ENCODE measurements at regions not wholly inside any gene's neighbourhood (a gene's known extent, or its start where the extent isn't known, plus 50 kb on each side); places are given as distances from the start of the nearest gene placed in this dataset.
"Not testable (repeated sequence)": the region's sequence is repeated elsewhere in the genome, so short reads cannot be mapped to it uniquely, and the experiment has no call there.

GRCh38 chr1:70751676-70752287 is 295.8 kb downstream of the PTGER3 start:
- H3K36me3 ChIP-seq (ENCODE audit: control insufficient read depth, insufficient read depth, low read length); H3K9ac ChIP-seq (ENCODE audit: low read depth, low read length); H3K27ac ChIP-seq (ENCODE audit: low read depth, low read length); H3K4me3 ChIP-seq (ENCODE audit: low read depth, low read length); H3K4me1 ChIP-seq (ENCODE audit: control insufficient read depth, insufficient read depth, low read length); H3K9me3 ChIP-seq (ENCODE audit: control insufficient read depth, insufficient read depth, low read length); H3K27me3 ChIP-seq (ENCODE audit: control insufficient read depth, insufficient read depth, low read length): not testable (repeated sequence)

- no peak overlapping the region for H3K9ac ChIP-seq (ENCODE audit: low read depth, low read length)
- no peaks in the 10 kb centered on the region for H3K36me3 ChIP-seq (ENCODE audit: control insufficient read depth, insufficient read depth, low read length)
- no peak overlapping the region for H3K27ac ChIP-seq (ENCODE audit: low read depth, low read length)
- no peaks in the 10 kb centered on the region for H3K9me3 ChIP-seq (ENCODE audit: control insufficient read depth, insufficient read depth, low read length)
- no peaks in the 10 kb centered on the region for H3K27me3 ChIP-seq (ENCODE audit: control insufficient read depth, insufficient read depth, low read length)
- H3K4me3 ChIP-seq (ENCODE audit: low read depth, low read length), result no peak overlapping the region
- no peaks in the 10 kb centered on the region for H3K4me1 ChIP-seq (ENCODE audit: control insufficient read depth, insufficient read depth, low read length)
These were observed 292.9 kb downstream of the PTGER3 start for GRCh38 chr1:70754701-70755100.

- Histone ChIP-seq H3K4me3 (ENCODE audit: low read depth, low read length) (no peak overlapping the region), H3K27ac (ENCODE audit: low read depth, low read length) (no peak overlapping the region), H3K9ac (ENCODE audit: low read depth, low read length) (no peak overlapping the region), H3K36me3 (ENCODE audit: control insufficient read depth, insufficient read depth, low read length) (no peaks in the 10 kb centered on the region), H3K27me3 (ENCODE audit: control insufficient read depth, insufficient read depth, low read length) (no peaks in the 10 kb centered on the region), H3K4me1 (ENCODE audit: control insufficient read depth, insufficient read depth, low read length) (no peaks in the 10 kb centered on the region), H3K9me3 (ENCODE audit: control insufficient read depth, insufficient read depth, low read length) (no peaks in the 10 kb centered on the region)
These were observed 287.5 kb downstream of the PTGER3 start for GRCh38 chr1:70760154-70760553.

GRCh38 chr1:70762386-70762785 is 285.2 kb downstream of the PTGER3 start:
- no peaks in the 10 kb centered on the region for H3K9me3 ChIP-seq (ENCODE audit: control insufficient read depth, insufficient read depth, low read length)
- H3K4me1 ChIP-seq (ENCODE audit: control insufficient read depth, insufficient read depth, low read length), result no peaks in the 10 kb centered on the region
- no peak overlapping the region for H3K27ac ChIP-seq (ENCODE audit: low read depth, low read length)
- H3K36me3 ChIP-seq (ENCODE audit: control insufficient read depth, insufficient read depth, low read length), result no peaks in the 10 kb centered on the region
- H3K9ac ChIP-seq (ENCODE audit: low read depth, low read length), result no peak overlapping the region
- H3K4me3 ChIP-seq (ENCODE audit: low read depth, low read length), result no peak overlapping the region
- H3K27me3 ChIP-seq (ENCODE audit: control insufficient read depth, insufficient read depth, low read length), result no peaks in the 10 kb centered on the region

GRCh38 chr1:70764747-70765146 is 282.9 kb downstream of the PTGER3 start:
- Histone ChIP-seq H3K9ac (ENCODE audit: low read depth, low read length) (no peak overlapping the region), H3K4me3 (ENCODE audit: low read depth, low read length) (no peak overlapping the region), H3K27ac (ENCODE audit: low read depth, low read length) (no peak overlapping the region), H3K9me3 (ENCODE audit: control insufficient read depth, insufficient read depth, low read length) (no peaks in the 10 kb centered on the region), H3K4me1 (ENCODE audit: control insufficient read depth, insufficient read depth, low read length) (no peaks in the 10 kb centered on the region), H3K27me3 (ENCODE audit: control insufficient read depth, insufficient read depth, low read length) (no peaks in the 10 kb centered on the region), H3K36me3 (ENCODE audit: control insufficient read depth, insufficient read depth, low read length) (no peaks in the 10 kb centered on the region)

GRCh38 chr1:70767377-70767776 is 280.2 kb downstream of the PTGER3 start:
- H3K4me3 ChIP-seq (ENCODE audit: low read depth, low read length), result no peak overlapping the region
- no peaks in the 10 kb centered on the region for H3K36me3 ChIP-seq (ENCODE audit: control insufficient read depth, insufficient read depth, low read length)
- H3K27me3 ChIP-seq (ENCODE audit: control insufficient read depth, insufficient read depth, low read length), result no peaks in the 10 kb centered on the region
- H3K9ac ChIP-seq (ENCODE audit: low read depth, low read length), result no peak overlapping the region
- no peaks in the 10 kb centered on the region for H3K4me1 ChIP-seq (ENCODE audit: control insufficient read depth, insufficient read depth, low read length)
- no peak overlapping the region for H3K27ac ChIP-seq (ENCODE audit: low read depth, low read length)
- H3K9me3 ChIP-seq (ENCODE audit: control insufficient read depth, insufficient read depth, low read length), result peaks cover 2% of the 10 kb centered on the region; the same call in 1 of the 2 replicates

GRCh38 chr1:70768216-70768615 is 279.4 kb downstream of the PTGER3 start:
- H3K27ac ChIP-seq (ENCODE audit: low read depth, low read length), result no peak overlapping the region
- no peaks in the 10 kb centered on the region for H3K4me1 ChIP-seq (ENCODE audit: control insufficient read depth, insufficient read depth, low read length)
- H3K9me3 ChIP-seq (ENCODE audit: control insufficient read depth, insufficient read depth, low read length), result peaks cover 2% of the 10 kb centered on the region; the same call in 1 of the 2 replicates
- H3K4me3 ChIP-seq (ENCODE audit: low read depth, low read length), result no peak overlapping the region
- H3K9ac ChIP-seq (ENCODE audit: low read depth, low read length), result no peak overlapping the region
- H3K36me3 ChIP-seq (ENCODE audit: control insufficient read depth, insufficient read depth, low read length), result no peaks in the 10 kb centered on the region
- H3K27me3 ChIP-seq (ENCODE audit: control insufficient read depth, insufficient read depth, low read length), result no peaks in the 10 kb centered on the region

- H3K4me1 ChIP-seq (ENCODE audit: control insufficient read depth, insufficient read depth, low read length), result no peaks in the 10 kb centered on the region
- no peak overlapping the region for H3K27ac ChIP-seq (ENCODE audit: low read depth, low read length)
These were observed 269.4 kb downstream of the PTGER3 start for GRCh38 chr1:70778056-70778762.

GRCh38 chr1:70778934-70779333 is 268.7 kb downstream of the PTGER3 start:
- no peaks in the 10 kb centered on the region for H3K36me3 ChIP-seq (ENCODE audit: control insufficient read depth, insufficient read depth, low read length)
- H3K27ac ChIP-seq (ENCODE audit: low read depth, low read length), result no peak overlapping the region
- no peaks in the 10 kb centered on the region for H3K27me3 ChIP-seq (ENCODE audit: control insufficient read depth, insufficient read depth, low read length)
- H3K9me3 ChIP-seq (ENCODE audit: control insufficient read depth, insufficient read depth, low read length), result no peaks in the 10 kb centered on the region
- no peak overlapping the region for H3K4me3 ChIP-seq (ENCODE audit: low read depth, low read length)
- no peaks in the 10 kb centered on the region for H3K4me1 ChIP-seq (ENCODE audit: control insufficient read depth, insufficient read depth, low read length)
- no peak overlapping the region for H3K9ac ChIP-seq (ENCODE audit: low read depth, low read length)

More at GRCh38 chr1:70778056-70778762, 269.4 kb downstream of the PTGER3 start:
- no peak overlapping the region for H3K9ac ChIP-seq (ENCODE audit: low read depth, low read length)
- H3K27me3 ChIP-seq (ENCODE audit: control insufficient read depth, insufficient read depth, low read length), result no peaks in the 10 kb centered on the region
- H3K4me3 ChIP-seq (ENCODE audit: low read depth, low read length), result no peak overlapping the region
- H3K36me3 ChIP-seq (ENCODE audit: control insufficient read depth, insufficient read depth, low read length), result no peaks in the 10 kb centered on the region
- H3K9me3 ChIP-seq (ENCODE audit: control insufficient read depth, insufficient read depth, low read length), result no peaks in the 10 kb centered on the region

GRCh38 chr1:70779571-70779970 is 268.0 kb downstream of the PTGER3 start:
- H3K36me3 ChIP-seq (ENCODE audit: control insufficient read depth, insufficient read depth, low read length), result no peaks in the 10 kb centered on the region
- H3K9ac ChIP-seq (ENCODE audit: low read depth, low read length), result no peak overlapping the region
- no peak overlapping the region for H3K27ac ChIP-seq (ENCODE audit: low read depth, low read length)
- no peak overlapping the region for H3K4me3 ChIP-seq (ENCODE audit: low read depth, low read length)
- no peaks in the 10 kb centered on the region for H3K9me3 ChIP-seq (ENCODE audit: control insufficient read depth, insufficient read depth, low read length)
- H3K27me3 ChIP-seq (ENCODE audit: control insufficient read depth, insufficient read depth, low read length), result no peaks in the 10 kb centered on the region
- no peaks in the 10 kb centered on the region for H3K4me1 ChIP-seq (ENCODE audit: control insufficient read depth, insufficient read depth, low read length)

GRCh38 chr1:70785287-70785686 is 262.3 kb downstream of the PTGER3 start:
- Histone ChIP-seq H3K9ac (ENCODE audit: low read depth, low read length) (no peak overlapping the region), H3K27me3 (ENCODE audit: control insufficient read depth, insufficient read depth, low read length) (no peaks in the 10 kb centered on the region), H3K9me3 (ENCODE audit: control insufficient read depth, insufficient read depth, low read length) (no peaks in the 10 kb centered on the region), H3K36me3 (ENCODE audit: control insufficient read depth, insufficient read depth, low read length) (no peaks in the 10 kb centered on the region), H3K4me3 (ENCODE audit: low read depth, low read length) (no peak overlapping the region), H3K27ac (ENCODE audit: low read depth, low read length) (no peak overlapping the region), H3K4me1 (ENCODE audit: control insufficient read depth, insufficient read depth, low read length) (no peaks in the 10 kb centered on the region)
